HepG2 (cell line): ENCODE measurements at regions not wholly inside any gene's neighbourhood (a gene's known extent, or its start where the extent isn't known, plus 50 kb on each side); places are given as distances from the start of the nearest gene placed in this dataset.

ENCODE experiments used
- CBX5 ChIP-seq: sonication (generic); formaldehyde crosslinking; IDR thresholded peaks from 2 replicates; pipeline ENCODE4 v1.4.0; 2020; ENCODE audit warnings: missing genetic modification reagents, borderline replicate concordance
- CTCF ChIP-seq: sonication (generic); formaldehyde crosslinking; IDR thresholded peaks from 2 replicates; pipeline ENCODE4 v1.5.0; 2020; ENCODE audit warnings: mild to moderate bottlenecking, missing genetic modification reagents, moderate library complexity
- EED ChIP-seq: sonication (generic); formaldehyde crosslinking; IDR thresholded peaks from 2 replicates; pipeline ENCODE4 v1.5.0; 2020; ENCODE audit warnings: mild to moderate bottlenecking, missing genetic modification reagents
- HMGA1 ChIP-seq: sonication (generic); formaldehyde crosslinking; conservative IDR thresholded peaks from 2 replicates; pipeline ENCODE4 v1.4.0; 2020; ENCODE audit warnings: missing genetic modification reagents
- POLR2A ChIP-seq, 2 experiments: IDR thresholded peaks; 2 replicates each; pipeline ENCODE4 v1.6.1; 2011; ENCODE audit warnings: low read depth in 2 of 2, low read length in 2 of 2, mild to moderate bottlenecking in 1 of 2, moderate library complexity in 1 of 2; ENCODE audit not compliant: insufficient read depth in 1 of 2
- POLR2AphosphoS5 ChIP-seq: IDR thresholded peaks from 2 replicates; pipeline ENCODE4 v1.6.1; 2012; ENCODE audit warnings: low read depth, low read length
- TAF15 ChIP-seq: fragments of 200-400 bp; formaldehyde crosslinking; IDR thresholded peaks from one replicate; pipeline ENCODE4 v1.6.1; 2018; ENCODE audit warnings: mild to moderate bottlenecking, low read depth, low read length; ENCODE audit not compliant: poor library complexity, severe bottlenecking
- TSC22D2 ChIP-seq: sonication (generic); formaldehyde crosslinking; IDR thresholded peaks from 2 replicates; pipeline ENCODE4 v1.5.1; 2020; ENCODE audit warnings: missing genetic modification reagents, mild to moderate bottlenecking, borderline replicate concordance
- ZBTB43 ChIP-seq: sonication (generic); formaldehyde crosslinking; conservative IDR thresholded peaks from 2 replicates; pipeline ENCODE4 v1.4.0; 2020; ENCODE audit warnings: missing genetic modification reagents
- ZKSCAN1 ChIP-seq: fragments of 150-350 bp; IDR thresholded peaks from 2 replicates; pipeline ENCODE4 v1.6.1; 2014; ENCODE audit warnings: low read length
- ZNF704 ChIP-seq: sonication (generic); formaldehyde crosslinking; IDR thresholded peaks from 2 replicates; pipeline ENCODE4 v1.8.1; 2023; ENCODE audit warnings: mild to moderate bottlenecking, inconsistent platforms, moderate library complexity, missing genetic modification reagents, borderline replicate concordance
- ZNF740 ChIP-seq: sonication (generic); formaldehyde crosslinking; IDR thresholded peaks from 2 replicates; pipeline ENCODE4 v1.4.0; 2020; ENCODE audit warnings: missing genetic modification reagents

GRCh38 chrX:9110808-9111207 lies 76.9 kb upstream of the FAM9B start:
- TF ChIP-seq HMGA1 (CRISPR knock-in tag) = no peak
- no peak for TF ChIP-seq CBX5 (CRISPR knock-in tag)
- TF ChIP-seq ZKSCAN1 = no peak
- no peak for TF ChIP-seq ZNF704 (CRISPR knock-in tag)
- no peak for TF ChIP-seq ZNF740 (CRISPR knock-in tag)
- TF ChIP-seq POLR2AphosphoS5 = no peak
- TF ChIP-seq TAF15 = no peak
- no peak for TF ChIP-seq CTCF (CRISPR knock-in tag)
- no peak for TF ChIP-seq POLR2A (IDR thresholded peaks at IDR 0.05; ENCODE audit: insufficient read depth in 1 of 2, low read depth in 2 of 2, low read length in 2 of 2)
- TF ChIP-seq ZBTB43 (CRISPR knock-in tag) = no peak
- TF ChIP-seq EED (CRISPR knock-in tag) = no peak
- TF ChIP-seq TSC22D2 (CRISPR knock-in tag) = no peak
